Retina (tissue), 1 donor: ENCODE measurements at regions not wholly inside any gene's neighbourhood (a gene's known extent, or its start where the extent isn't known, plus 50 kb on each side); places are given as distances from the start of the nearest gene placed in this dataset.
"Not testable (repeated sequence)": the region's sequence is repeated elsewhere in the genome, so short reads cannot be mapped to it uniquely, and the experiment has no call there.

Experiments
- DNase-seq: peaks from one replicate; pipeline ENCODE4 v3.0.0-alpha.2; 2016

DNA sequence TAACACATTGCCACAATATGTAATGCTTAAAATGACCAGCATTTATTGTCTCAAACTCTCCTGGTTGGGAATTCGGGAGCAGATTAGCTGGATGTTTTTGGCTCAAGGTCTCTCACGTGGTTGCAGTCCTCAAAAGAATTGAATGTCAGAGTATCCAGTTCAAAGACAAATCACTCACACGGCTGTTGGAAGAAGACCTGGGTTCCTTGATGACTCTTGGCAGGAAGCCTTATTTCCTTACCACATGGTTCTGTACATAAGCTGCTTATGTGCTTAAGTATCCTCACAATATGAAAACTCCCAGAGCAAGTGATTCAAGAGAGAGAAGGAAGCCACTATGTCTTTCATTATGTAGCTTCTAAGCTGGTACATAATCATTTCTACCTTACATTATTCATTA lies 230.3 kb upstream of the PTPRD start:
- no peak for DNase-seq

DNA sequence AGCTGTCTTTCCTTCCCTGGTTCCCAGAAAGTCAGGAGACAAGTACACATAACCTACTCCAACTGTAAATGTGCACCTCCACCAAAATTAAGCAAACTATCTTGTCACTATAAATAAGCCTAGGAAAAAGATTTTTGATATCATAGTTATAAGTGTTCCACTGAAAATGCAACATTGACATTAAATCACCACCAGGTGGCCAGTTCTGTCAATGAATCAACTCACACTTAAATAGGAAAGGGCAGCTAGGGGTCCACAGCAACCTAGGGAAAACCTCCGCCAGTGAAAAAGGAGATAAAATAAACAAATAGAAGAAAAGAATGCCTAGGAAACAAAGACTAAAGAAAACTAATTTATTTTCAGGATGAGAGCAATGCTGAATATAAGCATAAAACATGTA lies 243.0 kb upstream of the PTPRD start:
- DNase-seq = peak; percentile 18

DNA sequence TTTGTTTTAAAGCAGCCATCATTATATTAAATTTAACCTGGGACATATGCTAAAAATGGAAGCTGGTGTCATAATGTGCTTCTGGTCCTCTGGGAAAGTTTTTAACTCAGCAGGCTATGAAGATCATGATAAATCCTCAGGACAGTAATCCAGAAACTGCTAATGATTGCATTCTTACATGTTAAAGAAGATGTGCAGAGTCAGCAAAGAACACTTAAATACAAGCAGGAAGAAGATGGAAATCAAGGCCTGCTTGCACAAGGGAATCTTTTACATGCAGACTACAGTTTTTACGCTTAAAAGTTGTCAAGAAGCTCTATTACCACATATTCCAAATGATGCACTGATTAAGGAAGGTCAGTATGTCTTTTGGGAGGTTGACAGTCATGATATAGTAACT lies 246.0 kb upstream of the PTPRD start:
- no peak for DNase-seq

DNA sequence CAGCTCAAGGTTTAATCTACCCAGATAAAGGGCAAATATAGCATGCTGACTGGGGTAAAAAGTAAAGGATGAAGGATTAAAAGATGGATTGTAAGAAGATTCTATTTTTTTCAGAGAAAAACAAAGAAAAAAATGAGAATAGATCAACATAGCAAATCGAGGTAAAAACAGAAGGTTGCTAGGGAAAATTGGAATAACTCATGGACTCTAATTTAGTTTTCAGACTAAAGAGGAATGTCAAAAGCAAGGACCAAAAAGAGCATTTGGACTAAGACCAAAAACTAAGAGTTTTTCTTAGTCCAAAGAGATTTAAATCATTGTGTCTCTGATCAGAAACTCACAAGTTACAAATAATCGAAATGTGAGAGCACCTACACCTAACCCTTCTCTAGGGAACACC lies 250.7 kb upstream of the PTPRD start:
- DNase-seq = no peak

DNA sequence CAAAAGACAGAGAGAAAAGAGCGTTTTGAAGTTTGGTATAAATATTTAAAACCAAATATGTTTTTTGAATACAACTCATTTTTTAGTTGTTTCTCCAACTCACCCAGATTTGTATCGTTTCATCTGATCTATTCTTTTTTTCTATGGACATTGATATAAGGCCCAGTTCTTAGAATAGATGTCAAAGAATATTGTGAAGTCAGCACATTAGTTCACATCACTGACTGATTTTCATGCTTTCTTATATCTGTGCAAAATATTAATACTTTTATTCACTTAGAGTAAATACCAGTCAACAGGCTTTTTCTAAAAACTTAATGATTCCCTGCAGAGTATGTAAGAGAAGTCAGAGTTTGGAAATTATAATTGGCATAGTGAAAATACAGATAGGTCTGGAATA lies 254.4 kb upstream of the PTPRD start:
- DNase-seq = no peak

DNA sequence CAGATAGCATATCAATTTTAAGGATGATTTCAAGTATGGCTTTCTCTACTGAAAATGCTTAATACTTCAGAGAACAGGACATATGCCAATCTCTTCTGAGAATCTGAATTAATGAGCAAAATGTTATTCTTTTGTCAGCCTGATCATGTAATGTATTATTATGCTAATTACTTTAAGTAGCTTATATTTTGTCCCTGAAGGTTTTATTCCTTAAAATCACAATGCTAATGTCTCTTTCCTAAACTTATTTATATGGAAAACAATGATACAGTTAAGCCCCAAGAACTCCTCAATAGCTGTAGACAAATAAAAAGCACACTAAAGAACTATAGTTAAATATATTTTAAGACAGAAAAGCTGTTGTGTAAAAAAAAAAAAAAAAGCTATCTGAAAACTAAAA lies 256.9 kb upstream of the PTPRD start:
- DNase-seq = no peak

DNA sequence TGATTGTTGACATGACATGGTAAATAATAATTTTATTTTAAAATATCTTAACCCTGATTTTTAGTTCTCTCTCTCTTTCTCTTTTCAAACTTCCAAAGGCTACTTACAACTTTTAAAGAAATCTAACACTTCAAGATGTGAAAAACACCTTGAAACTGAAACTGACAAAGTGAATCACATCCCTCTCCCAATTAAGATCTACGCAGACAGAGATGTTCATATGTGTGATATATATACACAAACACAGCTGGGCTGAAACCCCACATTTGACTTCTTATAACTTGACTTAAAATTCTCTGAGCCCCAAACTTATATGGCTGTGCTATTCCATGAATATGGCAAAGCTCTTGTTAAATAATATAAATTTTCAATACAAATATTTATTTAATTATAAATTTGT lies 261.2 kb upstream of the PTPRD start:
- DNase-seq = no peak

DNA sequence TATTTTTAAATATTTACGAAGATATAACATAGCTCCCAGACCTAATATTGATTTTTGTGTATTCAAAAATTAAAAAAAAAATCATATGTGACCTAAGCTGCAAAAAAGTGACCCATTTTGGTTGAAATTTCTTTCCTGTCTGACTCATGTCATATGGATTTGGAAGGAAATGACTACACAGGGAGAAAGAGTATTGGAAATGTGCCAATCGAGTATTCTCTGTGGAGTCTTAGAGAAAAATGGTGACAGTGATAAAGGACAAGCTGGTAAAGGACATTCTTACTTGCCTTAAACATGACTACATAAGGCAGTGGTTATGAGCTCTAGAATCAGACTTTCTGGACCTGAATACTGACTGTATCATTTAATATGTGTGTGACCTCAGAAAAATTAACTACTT lies 262.9 kb upstream of the PTPRD start:
- no peak for DNase-seq

DNA sequence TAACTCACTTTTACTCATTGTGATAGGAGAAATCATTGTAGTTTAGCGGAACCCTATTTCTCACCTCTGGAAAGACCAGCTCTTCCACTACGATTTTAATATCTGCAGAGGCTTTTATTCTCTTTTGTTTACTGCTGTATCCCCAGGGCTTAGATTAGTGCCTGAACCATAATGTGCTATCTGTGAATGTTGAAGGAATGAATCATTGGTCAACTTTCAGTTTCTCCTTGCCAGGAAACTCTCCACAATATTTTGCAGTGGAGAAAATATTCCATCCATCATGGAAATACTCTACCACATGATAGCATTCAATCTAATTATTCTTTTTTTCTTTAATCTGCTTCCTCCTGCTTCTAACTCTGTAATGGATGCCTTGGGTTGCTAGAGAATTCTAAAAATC lies 263.5 kb upstream of the PTPRD start:
- no peak for DNase-seq

DNA sequence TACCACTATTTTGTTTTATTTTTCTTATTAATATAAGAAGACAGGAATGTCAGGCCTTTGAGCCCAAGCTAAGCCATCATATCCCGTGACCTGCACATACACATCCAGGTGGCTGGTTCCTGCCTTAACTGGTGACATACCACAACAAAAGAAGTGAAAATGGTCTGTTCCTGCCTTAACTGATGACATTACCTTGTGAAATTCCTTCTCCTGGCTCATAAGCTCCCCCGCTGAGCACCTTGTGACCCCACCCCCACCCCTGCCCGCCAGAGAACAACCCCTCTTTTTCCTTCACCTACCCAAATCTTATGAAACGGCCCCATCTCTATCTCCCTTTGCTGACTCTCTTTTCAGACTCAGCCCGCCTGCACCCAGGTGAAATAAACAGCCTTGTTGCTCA lies 277.5 kb upstream of the PTPRD start:
- DNase-seq = not testable (repeated sequence)

DNA sequence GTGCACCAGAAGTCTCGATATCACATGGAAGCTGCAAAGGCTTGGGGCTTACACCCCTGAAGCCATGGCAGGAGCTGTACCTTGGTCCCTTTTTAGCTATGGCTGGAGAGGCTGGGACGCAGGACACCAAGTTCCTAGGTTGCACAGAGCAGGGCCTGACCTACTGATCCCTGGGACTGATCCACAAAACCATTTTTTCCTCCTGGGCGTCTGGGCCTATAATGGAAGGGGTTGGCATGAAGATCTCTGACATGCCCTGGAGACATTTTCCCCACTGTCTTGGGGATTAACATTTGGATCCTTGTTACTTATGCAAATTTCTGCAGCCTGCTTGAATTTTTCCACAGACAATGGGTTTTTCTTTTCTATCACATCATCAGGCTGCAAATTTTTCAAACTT lies 286.7 kb upstream of the PTPRD start:
- no peak for DNase-seq

DNA sequence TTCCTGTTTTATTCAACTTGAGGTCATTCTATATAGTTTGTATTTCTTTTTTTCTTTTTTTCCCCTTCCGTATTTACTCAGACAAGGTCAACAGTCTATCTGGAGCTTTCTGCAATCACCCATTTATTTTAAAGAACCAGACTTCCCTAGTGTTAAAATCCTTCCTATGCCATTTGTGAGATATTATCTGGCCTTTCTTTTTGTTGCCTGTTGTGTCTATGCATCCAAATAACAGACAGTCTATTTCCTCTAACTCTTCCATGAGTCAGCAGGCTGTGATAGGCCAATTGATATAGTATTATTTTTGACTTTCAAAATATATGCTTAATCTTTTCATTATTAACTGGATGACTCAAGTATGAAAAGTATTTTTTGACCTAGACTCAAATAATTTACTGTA lies 291.2 kb upstream of the PTPRD start:
- DNase-seq = no peak

DNA sequence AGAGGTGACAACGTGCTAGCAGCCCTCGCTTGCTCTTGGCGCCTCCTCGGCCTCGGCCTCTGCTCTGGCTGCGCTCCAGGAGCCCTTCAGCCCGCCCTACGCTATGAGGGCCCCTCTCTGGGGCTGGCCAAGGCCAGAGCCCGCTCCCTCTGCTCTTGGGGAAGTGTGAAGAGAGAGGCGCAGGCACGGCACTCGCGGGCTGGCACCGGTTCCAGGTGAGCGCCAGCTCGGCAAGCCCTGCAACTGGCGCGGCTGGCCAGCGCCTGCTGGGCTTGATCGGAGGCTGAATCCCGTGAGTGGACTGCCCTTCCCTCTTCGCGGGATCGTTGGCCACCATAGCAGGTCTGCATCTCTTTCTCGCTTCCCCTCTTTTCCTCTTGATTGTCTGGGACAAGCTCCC lies 298.0 kb upstream of the PTPRD start:
- no peak for DNase-seq

DNA sequence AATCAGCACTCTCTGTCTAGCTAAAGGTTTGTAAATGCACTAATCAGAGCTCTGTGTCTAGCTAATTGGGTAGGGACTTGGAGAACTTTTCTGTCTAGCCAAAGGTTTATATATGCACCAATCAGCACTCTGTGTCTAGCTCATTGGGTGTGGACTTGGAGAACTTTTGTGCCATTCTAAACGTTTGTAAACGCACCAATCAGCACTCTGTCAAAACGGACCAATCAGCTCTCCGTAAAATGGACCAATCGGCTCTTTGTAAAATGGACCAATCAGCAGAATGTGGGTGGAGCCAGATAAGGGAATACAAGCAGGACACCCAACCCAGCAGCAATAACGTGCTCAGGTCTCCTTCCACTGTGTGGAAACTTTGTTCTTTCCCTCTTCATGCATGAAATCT lies 298.6 kb upstream of the PTPRD start:
- no peak for DNase-seq

DNA sequence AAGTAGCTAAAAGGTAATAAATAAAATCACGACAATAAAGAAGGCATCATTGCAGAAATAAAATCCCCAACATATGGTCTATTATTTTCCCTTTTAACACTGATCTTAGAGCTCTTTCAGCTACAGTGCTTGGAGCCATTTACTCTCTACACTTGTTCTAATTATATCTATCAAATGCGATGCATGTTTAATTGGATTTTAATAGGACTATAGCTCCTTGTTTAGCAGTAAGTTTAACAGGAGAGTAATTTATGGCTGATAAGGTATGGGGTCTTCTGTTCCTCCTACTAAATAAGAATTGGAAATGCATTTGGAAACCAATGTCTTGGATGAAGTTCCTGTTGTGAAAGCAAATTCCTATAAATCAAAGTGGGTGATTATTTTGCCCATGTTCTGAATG lies 304.2 kb upstream of the PTPRD start:
- DNase-seq = no peak

DNA sequence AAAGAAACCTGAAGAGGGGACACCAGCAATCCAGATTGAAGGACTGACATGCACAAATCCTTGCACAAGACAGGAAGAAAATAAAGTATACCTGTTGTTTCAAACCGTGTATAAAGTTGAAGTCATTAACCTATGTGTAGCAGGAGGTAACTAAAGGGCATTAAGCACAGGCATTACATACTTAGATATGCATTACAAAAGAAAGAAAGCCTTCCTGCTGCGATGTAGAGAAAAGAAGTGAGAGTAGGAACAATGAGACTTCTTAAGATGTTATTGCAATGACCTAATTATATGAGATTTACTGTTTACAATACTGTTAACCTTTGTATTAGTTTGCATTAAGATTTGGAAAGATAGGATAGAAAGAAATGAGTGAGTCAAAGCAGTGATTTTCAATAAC lies 308.9 kb upstream of the PTPRD start:
- DNase-seq = no peak

DNA sequence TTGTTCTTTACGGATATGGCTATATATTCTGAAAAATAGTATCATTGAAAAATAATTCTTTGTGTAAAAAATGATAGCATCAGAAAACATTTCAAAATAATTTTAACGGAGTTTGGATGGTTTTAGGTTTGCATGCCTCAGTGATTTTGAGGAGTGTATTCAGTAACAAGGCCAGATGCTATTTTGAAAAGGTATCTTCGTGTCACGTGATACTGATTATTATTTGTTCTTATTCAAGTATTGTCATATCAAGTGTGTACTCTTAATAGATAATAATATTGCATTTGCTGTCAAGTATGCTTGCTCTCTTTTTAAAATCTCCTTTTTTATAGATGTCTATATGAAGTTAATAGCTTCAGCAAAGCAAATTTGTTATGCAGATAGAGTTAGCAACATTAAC lies 313.1 kb upstream of the PTPRD start:
- no peak for DNase-seq

DNA sequence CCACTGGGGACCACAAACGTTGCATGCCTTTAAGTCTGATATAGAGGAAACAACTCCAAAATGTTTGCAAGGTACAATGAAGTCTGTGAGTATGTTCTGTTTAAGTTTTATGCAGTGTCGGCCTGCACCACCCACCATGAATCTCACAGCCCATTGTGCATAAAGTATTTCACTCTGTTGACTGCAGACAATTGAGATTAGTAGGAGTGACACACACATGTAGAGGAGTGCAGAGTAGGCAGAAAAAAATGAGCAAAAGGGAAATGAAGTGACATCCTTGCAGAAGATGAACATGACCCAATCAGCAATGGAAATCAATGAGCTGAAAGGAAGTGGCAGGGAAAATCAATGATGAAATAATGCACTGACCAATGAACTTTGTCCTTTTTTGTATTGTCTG lies 315.6 kb upstream of the PTPRD start:
- peak; percentile 10 for DNase-seq

DNA sequence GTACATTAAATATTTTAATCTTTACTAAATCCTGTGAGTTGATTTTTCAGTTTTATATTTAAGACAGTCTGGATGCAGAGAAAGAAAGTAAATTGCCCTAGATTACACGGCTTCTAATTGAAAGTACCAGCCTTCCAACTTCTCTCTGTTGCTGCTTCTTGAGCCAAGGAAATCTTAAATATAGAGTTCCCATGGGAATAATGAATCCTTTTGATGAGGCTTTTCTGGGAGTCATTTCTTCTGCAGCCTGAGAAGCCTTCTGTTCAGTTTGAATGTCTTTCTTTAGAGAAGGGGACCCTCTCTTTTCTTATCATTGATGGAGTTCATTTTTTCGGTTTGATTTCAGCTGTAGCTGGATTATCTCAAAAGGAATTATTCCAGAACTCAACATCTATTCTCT lies 317.3 kb upstream of the PTPRD start:
- DNase-seq = no peak

DNA sequence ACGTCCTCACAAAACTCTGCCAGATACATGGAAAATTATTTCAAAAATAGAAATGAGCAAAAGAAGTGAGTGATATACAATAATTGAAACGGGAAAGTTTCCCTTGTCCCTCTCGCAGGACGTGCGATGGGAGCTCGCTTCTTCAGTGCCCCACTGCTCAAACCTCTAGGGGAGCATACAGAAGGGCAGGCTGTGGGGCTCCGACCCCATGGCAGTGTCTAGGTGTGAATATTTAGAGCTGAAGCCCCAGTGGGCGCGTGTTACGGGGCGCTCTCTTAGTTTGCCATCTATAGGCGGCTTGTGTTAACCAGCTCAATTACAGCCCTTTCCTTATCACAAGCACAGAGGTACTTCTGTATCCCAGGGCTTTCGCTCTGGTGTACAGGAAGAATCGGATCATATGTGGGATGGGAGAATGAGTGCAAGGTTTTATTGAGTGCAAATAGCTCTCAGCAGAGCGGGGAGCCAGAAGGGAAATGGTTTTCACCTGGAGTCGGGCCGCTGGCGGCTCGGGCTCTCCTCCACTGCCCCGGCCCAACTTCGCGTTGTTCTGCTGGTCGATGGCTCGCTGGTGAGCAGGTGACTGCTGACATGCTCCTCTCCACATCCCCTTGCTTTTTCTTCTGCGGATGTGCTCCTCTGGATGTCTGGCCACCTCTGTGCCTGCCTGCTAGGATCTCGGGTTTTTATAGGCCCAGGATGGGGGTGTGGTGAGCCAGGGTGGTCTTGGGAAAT lies 334.0 kb upstream of the PTPRD start:
- DNase-seq = no peak

DNA sequence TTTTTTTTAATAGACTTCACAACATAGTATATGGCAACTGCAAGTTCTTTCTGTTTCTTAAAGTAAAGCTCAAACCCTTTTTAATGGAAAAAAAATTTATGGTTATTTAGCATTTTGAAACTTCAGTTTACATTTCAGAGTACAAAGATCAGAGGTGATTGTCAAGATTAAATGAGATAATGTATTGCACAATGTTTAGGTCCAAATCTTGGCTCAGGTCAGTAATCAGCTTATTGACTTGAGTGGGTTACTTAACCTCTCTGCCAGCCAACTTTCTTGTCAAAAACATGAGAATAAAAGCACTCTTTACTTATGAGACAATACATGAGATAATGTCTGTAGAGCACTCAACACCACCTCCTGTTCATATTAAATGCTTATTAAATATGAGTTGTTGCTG lies 345.1 kb upstream of the PTPRD start:
- DNase-seq = no peak

DNA sequence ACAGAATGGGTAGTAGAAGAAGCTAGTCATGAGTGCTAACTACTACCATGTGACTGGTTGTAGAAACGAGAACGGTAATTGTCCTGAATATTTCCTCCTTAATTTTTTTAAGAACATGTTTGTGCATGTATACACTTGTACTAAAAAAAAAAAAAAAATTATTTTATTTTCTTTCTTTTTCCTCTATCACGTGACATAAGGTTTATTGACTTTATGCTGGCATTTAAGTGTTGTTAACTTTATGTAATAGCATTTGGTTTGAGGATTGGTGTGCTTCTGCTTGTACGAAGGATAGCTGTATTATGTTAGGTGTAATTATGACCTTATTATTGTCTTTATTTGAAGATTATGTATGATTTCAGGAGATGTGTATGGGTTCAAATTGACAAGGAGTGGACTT lies 349.1 kb upstream of the PTPRD start:
- DNase-seq = no peak

DNA sequence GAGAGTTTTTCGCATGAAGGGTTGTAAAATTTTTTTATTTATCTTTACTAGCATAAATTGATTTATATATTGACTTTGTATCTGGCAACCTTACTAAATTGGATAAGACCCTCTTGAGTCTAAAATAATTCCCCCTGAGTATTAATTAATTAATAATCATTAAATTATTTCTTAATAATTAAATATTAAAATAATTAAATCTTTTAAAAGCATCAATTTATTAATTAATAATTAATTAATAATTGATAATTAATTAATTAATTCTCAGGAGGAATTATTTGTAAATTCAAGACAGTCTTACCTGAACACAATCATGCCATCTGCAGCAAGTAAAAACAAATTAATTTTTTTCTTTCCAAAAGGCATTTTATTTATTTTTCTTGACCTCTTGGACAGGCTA lies 370.4 kb upstream of the PTPRD start:
- no peak for DNase-seq

DNA sequence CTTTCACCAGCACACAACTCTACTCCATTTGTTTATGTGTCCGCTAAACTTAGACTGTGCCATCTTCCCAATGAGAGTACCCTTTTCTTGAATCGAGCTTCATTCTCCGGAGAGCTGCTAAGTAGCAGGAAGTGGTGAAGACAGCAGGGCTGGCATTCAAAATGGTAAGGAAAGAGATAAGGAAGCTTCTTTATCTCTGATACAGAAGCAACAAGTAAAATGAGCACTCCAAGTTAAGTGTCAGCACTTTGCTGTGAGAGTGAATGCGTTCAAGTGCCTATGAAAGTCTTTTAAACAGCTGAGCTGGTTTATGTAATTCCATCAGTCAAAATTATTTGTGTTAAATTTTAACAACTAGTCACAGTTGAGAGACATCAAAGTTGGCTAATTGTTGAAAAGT lies 386.8 kb upstream of the PTPRD start:
- no peak for DNase-seq

DNA sequence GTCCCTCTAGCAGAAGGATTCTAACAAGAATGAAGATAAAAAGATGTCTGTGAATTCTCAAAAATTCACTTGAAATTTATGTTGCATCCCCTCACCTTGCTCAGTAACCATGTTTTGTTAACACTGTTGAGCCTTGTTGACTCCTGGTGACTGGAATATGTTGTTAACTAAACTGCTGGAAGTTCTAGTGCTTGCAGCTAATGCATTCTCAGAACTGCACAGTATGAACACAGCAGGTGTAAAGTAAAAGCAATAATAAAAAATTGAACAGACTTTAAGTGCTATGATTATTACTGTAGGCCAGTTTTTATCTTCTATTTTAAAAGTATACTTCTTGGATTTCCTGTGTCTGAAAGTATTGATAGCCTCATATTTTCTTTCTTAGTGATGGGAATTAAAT lies 388.7 kb upstream of the PTPRD start:
- no peak for DNase-seq

DNA sequence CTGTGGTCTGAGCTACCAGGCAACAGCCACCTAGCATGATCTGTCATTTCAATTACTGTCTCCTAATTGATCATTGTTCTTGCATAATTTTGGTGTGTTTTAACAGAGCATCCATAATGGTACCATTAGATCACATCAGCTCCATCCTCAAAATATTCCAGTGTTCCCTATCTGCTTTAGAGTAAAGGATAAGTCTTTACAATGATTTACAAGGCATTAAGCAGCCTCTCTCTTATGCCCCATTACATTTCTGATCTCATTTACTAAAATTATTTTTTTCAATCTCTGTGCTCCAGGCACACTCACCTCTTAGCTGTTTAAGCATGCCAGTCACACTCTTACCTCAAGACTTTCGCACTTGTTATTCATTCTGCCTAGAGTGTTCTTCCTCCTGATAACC lies 389.9 kb upstream of the PTPRD start:
- no peak for DNase-seq
